Large intestine (tissue), 3 donors: ENCODE measurements at regions not wholly inside any gene's neighbourhood (a gene's known extent, or its start where the extent isn't known, plus 50 kb on each side); places are given as distances from the start of the nearest gene placed in this dataset.
"Not testable (repeated sequence)": the region's sequence is repeated elsewhere in the genome, so short reads cannot be mapped to it uniquely, and the experiment has no call there.

ENCODE experiments used
- DNase-seq, 2 donors: peaks; one replicate each; pipeline versions ENCODE4 v3.0.0 to v3.0.0-alpha.2; 2013
- H3K27ac ChIP-seq: one replicate; pipeline ENCODE4 v1.5.1; 2013; ENCODE audit warnings: low read length
- H3K27me3 ChIP-seq: 2 replicates; pipeline ENCODE4 v1.6.1; 2013; ENCODE audit warnings: low read length; ENCODE audit not compliant: control insufficient read depth, insufficient read depth
- H3K36me3 ChIP-seq: 2 replicates; pipeline ENCODE4 v1.6.1; 2013; ENCODE audit warnings: low read length; ENCODE audit not compliant: control insufficient read depth, insufficient read depth
- H3K4me1 ChIP-seq: one replicate; pipeline ENCODE4 v1.6.1; 2013; ENCODE audit warnings: low read length; ENCODE audit not compliant: control insufficient read depth, insufficient read depth
- H3K4me3 ChIP-seq: one replicate; pipeline ENCODE4 v1.5.1; 2013; ENCODE audit warnings: low read length
- H3K9me3 ChIP-seq: one replicate; pipeline ENCODE4 v1.6.1; 2013; ENCODE audit warnings: mild to moderate bottlenecking, low read depth, low read length, moderate library complexity; ENCODE audit not compliant: control insufficient read depth
- WGBS: methylation state at CpG from one replicate; pipeline ENCODE4 v1.1.5; 2013; ENCODE audit warnings: low lambda C conversion rate; ENCODE audit not compliant: insufficient coverage; 5-methylcytosine and 5-hydroxymethylcytosine counted together

GRCh38 chr13:74554569-74555275, 420.5 kb upstream of the KLF12 start:
- peaks cover 3% of the 10 kb centered on the region for H3K4me1 ChIP-seq
- H3K27ac ChIP-seq, result no peak overlapping the region
- H3K4me3 ChIP-seq, result no peak overlapping the region
- H3K27me3 ChIP-seq, result no peaks in the 10 kb centered on the region
- DNase-seq, result no peak
- WGBS, result no CpG with 5 or more reads among the region's 8 CpGs
- H3K36me3 ChIP-seq, result no peaks in the 10 kb centered on the region
- no peaks in the 10 kb centered on the region for H3K9me3 ChIP-seq

GRCh38 chr13:74550039-74550438, 415.8 kb upstream of the KLF12 start:
- no CpG with 5 or more reads among the region's 2 CpGs for WGBS
- no peaks in the 10 kb centered on the region for H3K4me1 ChIP-seq
- no peak overlapping the region for H3K4me3 ChIP-seq
- no peaks in the 10 kb centered on the region for H3K36me3 ChIP-seq
- H3K27me3 ChIP-seq, result no peaks in the 10 kb centered on the region
- H3K27ac ChIP-seq, result no peak overlapping the region
- DNase-seq, result no peak
- H3K9me3 ChIP-seq, result no peaks in the 10 kb centered on the region

- not testable (repeated sequence) for H3K36me3 ChIP-seq, H3K4me3 ChIP-seq, H3K9me3 ChIP-seq, H3K27ac ChIP-seq, DNase-seq, H3K4me1 ChIP-seq, H3K27me3 ChIP-seq
- WGBS, result no CpG with 5 or more reads among the region's 11 CpGs
Observed at GRCh38 chr13:74536649-74537048, 402.4 kb upstream of the KLF12 start.

- no peak overlapping the region for H3K27ac ChIP-seq
- no peaks in the 10 kb centered on the region for H3K4me1 ChIP-seq
- no peak overlapping the region for H3K4me3 ChIP-seq
- H3K36me3 ChIP-seq, result no peaks in the 10 kb centered on the region
- H3K9me3 ChIP-seq, result no peaks in the 10 kb centered on the region
- no peak for DNase-seq
- H3K27me3 ChIP-seq, result no peaks in the 10 kb centered on the region
- 86% methylated on average over 1 of the region's 2 CpGs for WGBS
Observed at GRCh38 chr13:74533226-74533625, 399.0 kb upstream of the KLF12 start.

GRCh38 chr13:74530011-74530410, 395.8 kb upstream of the KLF12 start:
- Histone ChIP-seq H3K27me3 (no peaks in the 10 kb centered on the region), H3K27ac (no peak overlapping the region), H3K4me3 (no peak overlapping the region), H3K36me3 (no peaks in the 10 kb centered on the region), H3K4me1 (no peaks in the 10 kb centered on the region), H3K9me3 (no peaks in the 10 kb centered on the region)
- DNase-seq, result no peak
- WGBS, result no CpG with 5 or more reads among the region's 1 CpG

- WGBS, result 13% methylated on average over 1 of the region's 4 CpGs
- H3K4me3 ChIP-seq, result no peak overlapping the region
- no peak for DNase-seq
- no peaks in the 10 kb centered on the region for H3K27me3 ChIP-seq
- no peaks in the 10 kb centered on the region for H3K36me3 ChIP-seq
- H3K27ac ChIP-seq, result no peak overlapping the region
- H3K9me3 ChIP-seq, result no peaks in the 10 kb centered on the region
- H3K4me1 ChIP-seq, result no peaks in the 10 kb centered on the region
Observed at GRCh38 chr13:74528734-74529513, 394.7 kb upstream of the KLF12 start.

- Histone ChIP-seq H3K4me1 (no peaks in the 10 kb centered on the region), H3K9me3 (no peaks in the 10 kb centered on the region), H3K27ac (no peak overlapping the region), H3K36me3 (no peaks in the 10 kb centered on the region), H3K4me3 (no peak overlapping the region), H3K27me3 (no peaks in the 10 kb centered on the region)
- no peak for DNase-seq
- no CpG with 5 or more reads among the region's 2 CpGs for WGBS
Observed at GRCh38 chr13:74523057-74523456, 388.9 kb upstream of the KLF12 start.

- H3K27ac ChIP-seq, result no peak overlapping the region
- H3K36me3 ChIP-seq, result no peaks in the 10 kb centered on the region
- DNase-seq, result no peak
- 83% methylated on average over 2 of the region's 3 CpGs for WGBS
- H3K4me1 ChIP-seq, result no peaks in the 10 kb centered on the region
- no peaks in the 10 kb centered on the region for H3K9me3 ChIP-seq
- H3K4me3 ChIP-seq, result no peak overlapping the region
- H3K27me3 ChIP-seq, result no peaks in the 10 kb centered on the region
Observed at GRCh38 chr13:74511523-74511922, 377.3 kb upstream of the KLF12 start.

- no peaks in the 10 kb centered on the region for H3K27me3 ChIP-seq
- no peak overlapping the region for H3K27ac ChIP-seq
- no peaks in the 10 kb centered on the region for H3K9me3 ChIP-seq
- H3K36me3 ChIP-seq, result no peaks in the 10 kb centered on the region
- 70% methylated on average over 3 of the region's 3 CpGs for WGBS
- no peak overlapping the region for H3K4me3 ChIP-seq
- DNase-seq, result no peak
- H3K4me1 ChIP-seq, result no peaks in the 10 kb centered on the region
Observed at GRCh38 chr13:74487091-74487722, 353.0 kb upstream of the KLF12 start.

GRCh38 chr13:74485757-74486156, 351.6 kb upstream of the KLF12 start:
- H3K4me3 ChIP-seq, result no peak overlapping the region
- no peak for DNase-seq
- H3K9me3 ChIP-seq, result no peaks in the 10 kb centered on the region
- no peaks in the 10 kb centered on the region for H3K4me1 ChIP-seq
- H3K27ac ChIP-seq, result no peak overlapping the region
- H3K27me3 ChIP-seq, result no peaks in the 10 kb centered on the region
- WGBS, result no CpG with 5 or more reads among the region's 1 CpG
- H3K36me3 ChIP-seq, result no peaks in the 10 kb centered on the region
